NCI-H2196 (cell line): ENCODE measurements at regions not wholly inside any gene's neighbourhood (a gene's known extent, or its start where the extent isn't known, plus 50 kb on each side); places are given as distances from the start of the nearest gene placed in this dataset.
"Not testable (repeated sequence)": the region's sequence is repeated elsewhere in the genome, so short reads cannot be mapped to it uniquely, and the experiment has no call there.

Experiments used
- DNase-seq: peaks from one replicate; lab custom pipeline; 2025; ENCODE audit not compliant: unreplicated experiment; lab: John Stamatoyannopoulos, UW

- DNase-seq = no peak
These were observed 98.3 kb downstream of the TMEM130 start for GRCh38 chr7:98771519-98771918.

- DNase-seq = no peak
These were observed 97.7 kb downstream of the TMEM130 start for GRCh38 chr7:98771941-98772603.

- DNase-seq = no peak
These were observed 94.9 kb downstream of the TMEM130 start for GRCh38 chr7:98774884-98775283.

GRCh38 chr7:98777051-98777450 is 92.8 kb downstream of the TMEM130 start:
- DNase-seq = no peak

- DNase-seq = no peak
These were observed 91.4 kb downstream of the TMEM130 start for GRCh38 chr7:98778421-98778820.

- no peak for DNase-seq
These were observed 89.8 kb downstream of the TMEM130 start for GRCh38 chr7:98779800-98780587.

- no peak for DNase-seq
These were observed 85.5 kb downstream of the TMEM130 start for GRCh38 chr7:98784216-98784785.

- no peak for DNase-seq
These were observed 83.8 kb downstream of the TMEM130 start for GRCh38 chr7:98785929-98786571.

- no peak for DNase-seq
These were observed 80.8 kb downstream of the TMEM130 start for GRCh38 chr7:98788966-98789365.

- not testable (repeated sequence) for DNase-seq
These were observed 75.4 kb downstream of the TMEM130 start for GRCh38 chr7:98794453-98794852.

- no peak for DNase-seq
These were observed 73.9 kb downstream of the TMEM130 start for GRCh38 chr7:98795741-98796493.
